HCT116 (cell line): ENCODE measurements at regions not wholly inside any gene's neighbourhood (a gene's known extent, or its start where the extent isn't known, plus 50 kb on each side); places are given as distances from the start of the nearest gene placed in this dataset.

ENCODE experiments used
- ATAC-seq: fragments of 200-7000 bp; cut with Tn5 transposase; 2 replicates; pipeline ENCODE4 v1.9.1; 2020; ENCODE audit warnings: mild to moderate bottlenecking, moderate library complexity
- BruUV-seq: library from RNA; stranded (reverse); fragments of 400-500 nt; replicated peaks from 2 replicates; lab custom pipeline; 2021; lab: Mats Ljungman, UMichigan
- CTCF ChIA-PET: fragments of 300-600 bp; sonication (Branson Sonifier 250); formaldehyde crosslinking; loops from one replicate; lab custom pipeline; 2021; ENCODE audit warnings: antibody characterized with exemption; lab: Charles Lee
- POLR2A ChIA-PET: fragments of 300-600, 350-600 bp; sonication (Branson Sonifier 250); formaldehyde crosslinking; loops from one replicate; lab custom pipeline; 2021; ENCODE audit warnings: antibody characterized with exemption; lab: Charles Lee
- RAD21 ChIA-PET, 2 experiments: fragments of 300-600 bp; sonication (Branson Sonifier 250); formaldehyde crosslinking; loops; one replicate each; lab custom pipeline; 2023; ENCODE audit warnings: low total read pairs in 2 of 2; ENCODE audit not compliant: uncharacterized antibody in 2 of 2, unreplicated experiment in 2 of 2, low non-redundant PET in 1 of 2; lab: Charles Lee
- DNase-seq: peaks from one replicate; pipeline ENCODE4 v3.0.0-alpha.2; 2010; ENCODE audit warnings: low read depth, low spot score
- H2AFZ ChIP-seq: fragments of 200-600 bp; shearing (Covaris generic), sonication (generic); 2 replicates; pipeline ENCODE4 v1.6.1; 2017; ENCODE audit warnings: low read depth, mixed run types, mixed read lengths, antibody characterized with exemption, low read length; ENCODE audit not compliant: poor library complexity, severe bottlenecking
- H3K27ac ChIP-seq: 2 replicates; pipeline ENCODE4 v1.5.1; 2012; ENCODE audit warnings: low read depth, low read length
- H3K27me3 ChIP-seq: fragments of 200-600 bp; sonication (generic); 2 replicates; pipeline ENCODE4 v1.6.1; 2016; ENCODE audit warnings: mixed run types, low read length, mixed read lengths; ENCODE audit not compliant: insufficient read depth
- H3K36me3 ChIP-seq, 2 experiments: fragments of 200-500 bp in 1 of 2; fragments of 200-600 bp in 1 of 2; sonication (Bioruptor generic) in 1 of 2; sonication (generic) in 1 of 2; 2 replicates each; pipeline versions ENCODE4 v1.5.1 to v1.6.1; 2014 to 2016; ENCODE audit warnings: low read length in 2 of 2, inconsistent platforms in 1 of 2, mixed read lengths in 1 of 2, mixed run types in 1 of 2; ENCODE audit not compliant: insufficient read depth in 2 of 2, control insufficient read depth in 1 of 2
- H3K4me1 ChIP-seq, 2 experiments: fragments of 200-600 bp in 1 of 2; sonication (generic) in 1 of 2; 2 replicates each; pipeline versions ENCODE4 v1.5.1 to v1.6.1; 2012 to 2017; ENCODE audit warnings: low read length in 2 of 2, inconsistent platforms in 1 of 2, mild to moderate bottlenecking in 1 of 2, mixed read lengths in 1 of 2, mixed run types in 1 of 2, moderate library complexity in 1 of 2; ENCODE audit not compliant: insufficient read depth in 2 of 2, control insufficient read depth in 1 of 2
- H3K4me2 ChIP-seq: fragments of 200-600 bp; sonication (generic); 2 replicates; pipeline ENCODE4 v1.6.1; 2017; ENCODE audit warnings: mixed run types, low read length, mixed read lengths
- H3K4me3 ChIP-seq, 2 experiments: fragments of 200-600 bp in 1 of 2; sonication (generic) in 1 of 2; replicated peaks in 1 of 2; 2 replicates each; pipeline ENCODE4 v1.5.1; 2011 to 2016; ENCODE audit warnings: low read length in 2 of 2, control low read depth in 1 of 2, low read depth in 1 of 2, mild to moderate bottlenecking in 1 of 2, mixed read lengths in 1 of 2, mixed run types in 1 of 2
- H3K79me2 ChIP-seq: fragments of 200-600 bp; sonication (generic); 2 replicates; pipeline ENCODE4 v1.6.1; 2017; ENCODE audit warnings: mild to moderate bottlenecking, mixed run types, low read length, moderate library complexity, mixed read lengths; ENCODE audit not compliant: insufficient read depth
- H3K9ac ChIP-seq: fragments of 200-600 bp; sonication (generic); 2 replicates; pipeline ENCODE4 v1.6.1; 2016; ENCODE audit warnings: low read length, mixed read lengths
- H3K9me2 ChIP-seq: fragments of 200-600 bp; sonication (generic), shearing (Covaris generic); 2 replicates; pipeline ENCODE4 v1.6.1; 2017; ENCODE audit warnings: mixed run types, mild to moderate bottlenecking, moderate library complexity; ENCODE audit not compliant: insufficient read depth
- H3K9me3 ChIP-seq, 2 experiments: fragments of 200-500 bp in 1 of 2; fragments of 200-600 bp in 1 of 2; sonication (Bioruptor generic) in 1 of 2; sonication (generic) in 1 of 2; 2 replicates each; pipeline ENCODE4 v1.6.1; 2014 to 2017; ENCODE audit warnings: low read length in 2 of 2, mixed read lengths in 2 of 2, inconsistent platforms in 1 of 2, low read depth in 1 of 2, mild to moderate bottlenecking in 1 of 2, mixed run types in 1 of 2, moderate library complexity in 1 of 2; ENCODE audit not compliant: control insufficient read depth in 1 of 2, insufficient read depth in 1 of 2
- H4K20me1 ChIP-seq: fragments of 200-600 bp; sonication (generic), shearing (Covaris generic); 2 replicates; pipeline ENCODE4 v1.6.1; 2017; ENCODE audit warnings: mixed run types, mild to moderate bottlenecking, moderate library complexity; ENCODE audit not compliant: insufficient read depth
- CBX3 ChIP-seq: IDR thresholded peaks from 2 replicates; pipeline ENCODE4 v1.6.1; 2012; ENCODE audit warnings: low read depth
- CEBPB ChIP-seq: IDR thresholded peaks from 2 replicates; pipeline ENCODE4 v1.6.1; 2012; ENCODE audit warnings: low read depth
- CTCF ChIP-seq, 3 experiments: fragments of 200-600 bp in 1 of 3; sonication (generic) in 1 of 3; IDR thresholded peaks in 2 of 3; conservative IDR thresholded peaks in 1 of 3; 2 replicates each; pipeline ENCODE4 v1.5.1; 2012 to 2017; ENCODE audit warnings: low read depth in 2 of 3, low read length in 2 of 3, antibody characterized with exemption in 1 of 3, borderline replicate concordance in 1 of 3, control low read depth in 1 of 3, mild to moderate bottlenecking in 1 of 3, mixed read lengths in 1 of 3, mixed run types in 1 of 3, moderate library complexity in 1 of 3; ENCODE audit not compliant: insufficient read depth in 1 of 3
- EGR1 ChIP-seq: IDR thresholded peaks from 2 replicates; pipeline ENCODE4 v1.6.1; 2012; ENCODE audit warnings: low read depth
- FOSL1 ChIP-seq: IDR thresholded peaks from 2 replicates; pipeline ENCODE4 v1.6.1; 2012; ENCODE audit warnings: low read depth
- JUND ChIP-seq: IDR thresholded peaks from 2 replicates; pipeline ENCODE4 v1.6.1; 2012
- MAX ChIP-seq: IDR thresholded peaks from 2 replicates; pipeline ENCODE4 v1.6.1; 2012
- POLR2A ChIP-seq: IDR thresholded peaks from 2 replicates; pipeline ENCODE4 v1.7.0; 2011; ENCODE audit warnings: borderline replicate concordance; ENCODE audit not compliant: insufficient read depth, insufficient read length; ENCODE audit errors: extremely low read depth
- POLR2AphosphoS5 ChIP-seq: IDR thresholded peaks from 2 replicates; pipeline ENCODE4 v1.6.1; 2011; ENCODE audit warnings: mild to moderate bottlenecking, low read depth, low read length, moderate library complexity
- RAD21 ChIP-seq: IDR thresholded peaks from 2 replicates; pipeline ENCODE4 v1.6.1; 2012; ENCODE audit warnings: low read depth, mild to moderate bottlenecking
- SP1 ChIP-seq: IDR thresholded peaks from 2 replicates; pipeline ENCODE4 v1.6.1; 2012; ENCODE audit warnings: low read depth
- SRF ChIP-seq: IDR thresholded peaks from 2 replicates; pipeline ENCODE4 v1.6.1; 2012; ENCODE audit warnings: low read depth
- ZBTB33 ChIP-seq: IDR thresholded peaks from 2 replicates; pipeline ENCODE4 v1.6.1; 2011; ENCODE audit warnings: mild to moderate bottlenecking, low read length, moderate library complexity; ENCODE audit not compliant: insufficient replicate concordance; ENCODE audit errors: extremely low read depth
- ZFX ChIP-seq: fragments of 450-650 bp; IDR thresholded peaks from 2 replicates; pipeline ENCODE4 v1.6.1; 2017
- ZNF274 ChIP-seq: fragments of 200-500 bp; sonication (Bioruptor generic); IDR thresholded peaks from 2 replicates; pipeline ENCODE4 v1.6.1; 2014; ENCODE audit warnings: mild to moderate bottlenecking, low read depth, low read length, inconsistent platforms
- intact Hi-C: fragments of 100-400 bp; cut with micrococcal nuclease; formaldehyde crosslinking; loops from 2 replicates; pipeline ENCODE4 v1.10.0; 2022

- no peaks in the 10 kb centered on the region for H3K9me3 ChIP-seq
- CTCF ChIA-PET: no interaction called here
- no peak for DNase-seq
- no peak overlapping the region for H3K4me2 ChIP-seq
- no peaks in the 10 kb centered on the region for H3K36me3 ChIP-seq
- no peak overlapping the region for H2AFZ ChIP-seq
- no peaks in the 10 kb centered on the region for H4K20me1 ChIP-seq
- no peak overlapping the region for H3K27ac ChIP-seq
- no peak overlapping the region for H3K9ac ChIP-seq
- ATAC-seq: no peak
- POLR2A ChIA-PET: no interaction called here
- no peak for TF ChIP-seq CEBPB
- TF ChIP-seq RAD21: no peak
- TF ChIP-seq FOSL1: no peak
- TF ChIP-seq JUND: no peak
- TF ChIP-seq CTCF (IDR thresholded peaks at IDR 0.05 in 2 of 3, conservative IDR thresholded peaks at IDR 0.05 in 1 of 3; ENCODE audit: borderline replicate concordance in 1 of 3, insufficient read depth in 1 of 3, low read depth in 2 of 3, low read length in 2 of 3): no peak
- TF ChIP-seq POLR2AphosphoS5: no peak
- TF ChIP-seq ZBTB33: no peak
- no peak for TF ChIP-seq POLR2A
- TF ChIP-seq CBX3: no peak
- TF ChIP-seq EGR1: no peak
- TF ChIP-seq SP1: no peak
- TF ChIP-seq MAX: no peak
- TF ChIP-seq ZNF274: no peak
- no peak for TF ChIP-seq ZFX
- no peak for TF ChIP-seq SRF
- no peak overlapping the region for H3K4me3 ChIP-seq
- H3K79me2 ChIP-seq: no peaks in the 10 kb centered on the region
- RAD21 ChIA-PET: no interaction called here
- no peaks in the 10 kb centered on the region for H3K4me1 ChIP-seq
- intact Hi-C loops: no loop called here
- BruUV-seq: no TSS peak
- H3K9me2 ChIP-seq: no peaks in the 10 kb centered on the region
- no peaks in the 10 kb centered on the region for H3K27me3 ChIP-seq
Observed at GRCh38 chr4:83981156-83981555, 445.2 kb downstream of the GPAT3 start.
